ENCODE measurements at regions not wholly inside any gene's neighbourhood (a gene's known extent, or its start where the extent isn't known, plus 50 kb on each side); places are given as distances from the start of the nearest gene placed in this dataset.

DNA sequence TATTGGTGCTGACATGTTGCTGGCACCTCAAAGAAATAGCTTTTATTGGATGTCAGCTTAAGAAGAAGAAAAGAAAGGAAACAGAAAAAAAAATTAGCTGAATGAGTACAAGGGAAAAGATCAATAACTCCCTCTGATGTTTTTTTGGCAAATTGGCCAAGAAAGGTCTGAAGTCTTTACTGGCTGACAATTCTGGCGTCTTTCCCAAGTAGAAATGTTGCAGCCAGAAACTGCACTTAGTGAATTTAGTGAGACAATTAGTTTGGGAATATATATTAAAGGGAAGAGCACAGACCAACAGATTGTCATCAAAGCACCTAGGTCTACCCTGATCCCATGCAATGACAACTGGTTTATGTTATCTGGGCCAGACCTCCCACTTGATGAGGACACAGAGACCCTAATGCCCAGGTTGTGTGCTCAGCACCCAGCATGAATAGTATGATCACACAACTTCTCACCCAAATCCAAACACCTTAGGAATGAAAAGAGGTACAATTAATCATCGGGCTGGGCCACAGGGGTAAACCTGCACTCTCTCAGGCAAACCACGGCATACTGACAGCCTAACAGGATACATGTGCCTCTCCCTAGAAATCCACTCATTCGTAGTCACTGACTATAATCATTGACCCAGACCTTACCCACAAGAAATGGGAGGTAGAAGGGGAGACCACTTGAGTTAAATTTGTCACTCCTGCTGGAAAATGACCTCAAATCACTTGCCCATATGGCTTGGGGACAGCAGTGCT lies 612.3 kb upstream of the ARID1B start:
- TF ChIP-seq CTCF (IDR thresholded peaks at IDR 0.05), result no peak
- TF ChIP-seq POLR2A (IDR thresholded peaks at IDR 0.05), result no peak

Measured in breast epithelium (tissue), 3 donors.